Activated CD4-positive, alpha-beta T cell treated with anti-CD3 and anti-CD28 coated beads, Interleukin-2, amount 10 ng/mL, durations not matched to agents 24 days and 14 days (primary cell): ENCODE measurements at regions not wholly inside any gene's neighbourhood (a gene's known extent, or its start where the extent isn't known, plus 50 kb on each side); places are given as distances from the start of the nearest gene placed in this dataset.

Source experiments
- DNase-seq: peaks from one replicate; pipeline ENCODE4 v3.0.0; 2022
- H3K27ac Mint-ChIP-seq: one replicate; pipeline ENCODE4 v1.8.0; 2022; ENCODE audit warnings: mild to moderate bottlenecking, mixed read lengths
- H3K27me3 Mint-ChIP-seq: one replicate; pipeline ENCODE4 v1.8.0; 2022; ENCODE audit warnings: mixed read lengths
- H3K36me3 Mint-ChIP-seq: one replicate; pipeline ENCODE4 v1.8.0; 2022; ENCODE audit warnings: low read depth, mild to moderate bottlenecking, mixed read lengths
- H3K4me1 Mint-ChIP-seq: one replicate; pipeline ENCODE4 v1.8.0; 2021; ENCODE audit warnings: mixed read lengths
- H3K4me3 Mint-ChIP-seq: one replicate; pipeline ENCODE4 v1.8.0; 2022; ENCODE audit warnings: mild to moderate bottlenecking, moderate library complexity, mixed read lengths
- H3K9me3 Mint-ChIP-seq: one replicate; pipeline ENCODE4 v1.8.0; 2021; ENCODE audit warnings: mixed read lengths
- intact Hi-C: fragments of 100-400 bp; cut with micrococcal nuclease; formaldehyde crosslinking; loops from one replicate; pipeline ENCODE4 v1.15.1; 2023

DNA sequence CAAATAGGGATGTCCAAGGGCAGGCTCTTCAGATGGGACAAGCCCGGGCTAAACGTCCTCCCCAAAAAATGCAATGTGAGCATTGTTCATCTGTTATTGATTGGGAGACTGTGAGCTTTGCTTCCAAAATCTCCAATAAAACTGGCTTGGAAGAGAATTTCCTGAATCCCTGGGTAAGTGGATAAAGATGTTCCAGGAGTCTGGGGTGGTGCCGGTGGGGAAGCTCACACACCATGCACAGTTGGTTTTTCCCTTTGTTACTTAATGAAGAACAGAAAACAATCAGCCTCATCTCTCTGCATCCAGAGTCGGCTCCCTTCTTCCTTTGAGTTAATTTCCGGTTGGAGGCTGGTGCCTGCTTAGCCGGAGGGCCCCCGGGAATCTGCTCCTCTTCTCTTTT is 72.1 kb upstream of the ZBTB40 start:
- no peak overlapping the region for H3K27ac Mint-ChIP-seq
- no peak overlapping the region for H3K4me3 Mint-ChIP-seq
- peaks cover 3% of the 10 kb centered on the region for H3K27me3 Mint-ChIP-seq
- DNase-seq: no peak
- intact Hi-C loops: no loop called here
- no peaks in the 10 kb centered on the region for H3K36me3 Mint-ChIP-seq
- no peaks in the 10 kb centered on the region for H3K9me3 Mint-ChIP-seq
- no peaks in the 10 kb centered on the region for H3K4me1 Mint-ChIP-seq

GRCh38 chr1:22380024-22380785 is 71.4 kb upstream of the ZBTB40 start:
- H3K9me3 Mint-ChIP-seq: no peaks in the 10 kb centered on the region

DNA sequence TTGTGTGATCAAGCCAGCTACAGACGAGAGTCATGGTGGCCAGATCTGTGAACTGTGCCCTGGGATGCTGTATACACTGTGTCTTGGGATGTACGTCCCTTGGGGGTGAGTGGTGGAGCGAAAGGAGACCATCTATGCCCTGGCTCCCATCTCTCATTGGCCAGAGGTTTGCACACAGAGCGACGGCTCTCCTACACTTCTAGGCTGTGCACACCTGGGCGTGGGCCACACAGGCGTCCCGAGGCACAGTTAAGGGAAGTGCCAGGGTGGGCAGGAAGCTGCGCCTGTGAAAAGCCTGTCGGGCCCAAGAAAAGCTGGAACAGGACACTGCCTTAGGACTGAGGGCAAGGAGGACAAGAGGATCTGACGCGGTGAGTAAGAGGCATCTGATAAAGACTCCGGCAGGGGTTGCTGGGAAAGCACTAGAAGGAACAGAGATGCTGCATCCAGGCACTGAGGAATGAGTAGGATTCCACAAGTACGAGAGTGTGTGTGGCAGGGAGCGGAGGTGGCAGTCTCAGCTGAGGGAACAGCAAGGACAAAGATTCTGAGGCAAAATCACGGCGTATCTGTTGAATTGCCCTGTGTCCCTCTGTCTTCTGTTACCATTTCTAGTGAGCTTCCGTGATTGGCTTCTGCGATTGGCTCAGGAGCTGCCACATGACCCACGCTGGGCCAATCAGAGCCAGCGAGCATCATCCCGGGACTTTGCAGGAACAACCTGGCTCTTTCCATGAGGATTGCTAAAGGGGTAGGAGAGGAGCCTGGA is 67.9 kb upstream of the ZBTB40 start:
- Mint-ChIP-seq H3K27ac (no peak overlapping the region), H3K4me1 (no peaks in the 10 kb centered on the region)
- intact Hi-C loops: no loop called here

More at GRCh38 chr1:22380024-22380785, 71.4 kb upstream of the ZBTB40 start:
- peaks cover 3% of the 10 kb centered on the region for H3K27me3 Mint-ChIP-seq
- DNase-seq: no peak
- no peaks in the 10 kb centered on the region for H3K4me1 Mint-ChIP-seq
- intact Hi-C loops: no loop called here
- no peak overlapping the region for H3K4me3 Mint-ChIP-seq
- H3K27ac Mint-ChIP-seq: no peak overlapping the region
- no peaks in the 10 kb centered on the region for H3K36me3 Mint-ChIP-seq

GRCh38 chr1:22385537-22385936 is 66.1 kb upstream of the ZBTB40 start:
- no peak overlapping the region for H3K27ac Mint-ChIP-seq
- H3K27me3 Mint-ChIP-seq: peaks cover 4% of the 10 kb centered on the region
- no peaks in the 10 kb centered on the region for H3K36me3 Mint-ChIP-seq
- no peak overlapping the region for H3K4me3 Mint-ChIP-seq
- intact Hi-C loops: no loop called here
- H3K4me1 Mint-ChIP-seq: no peaks in the 10 kb centered on the region
- no peak for DNase-seq
- no peaks in the 10 kb centered on the region for H3K9me3 Mint-ChIP-seq

More for the DNA sequence above, 67.9 kb upstream of the ZBTB40 start:
- H3K27me3 Mint-ChIP-seq: peaks cover 6% of the 10 kb centered on the region
- H3K36me3 Mint-ChIP-seq: no peaks in the 10 kb centered on the region
- no peaks in the 10 kb centered on the region for H3K9me3 Mint-ChIP-seq
- H3K4me3 Mint-ChIP-seq: no peak overlapping the region
- no peak for DNase-seq

GRCh38 chr1:22386774-22387173 is 64.9 kb upstream of the ZBTB40 start:
- no peaks in the 10 kb centered on the region for H3K36me3 Mint-ChIP-seq
- no peak overlapping the region for H3K27ac Mint-ChIP-seq

GRCh38 chr1:22387919-22388580 is 63.6 kb upstream of the ZBTB40 start:
- H3K4me3 Mint-ChIP-seq: no peak overlapping the region
- no peaks in the 10 kb centered on the region for H3K9me3 Mint-ChIP-seq
- intact Hi-C loops: no loop called here
- H3K36me3 Mint-ChIP-seq: no peaks in the 10 kb centered on the region
- H3K27ac Mint-ChIP-seq: no peak overlapping the region
- DNase-seq: no peak
- no peaks in the 10 kb centered on the region for H3K4me1 Mint-ChIP-seq
- peaks cover 7% of the 10 kb centered on the region for H3K27me3 Mint-ChIP-seq

More at GRCh38 chr1:22386774-22387173, 64.9 kb upstream of the ZBTB40 start:
- intact Hi-C loops: no loop called here
- Mint-ChIP-seq H3K9me3 (no peaks in the 10 kb centered on the region), H3K27me3 (peaks cover 4% of the 10 kb centered on the region), H3K4me1 (no peaks in the 10 kb centered on the region), H3K4me3 (no peak overlapping the region)
- no peak for DNase-seq

DNA sequence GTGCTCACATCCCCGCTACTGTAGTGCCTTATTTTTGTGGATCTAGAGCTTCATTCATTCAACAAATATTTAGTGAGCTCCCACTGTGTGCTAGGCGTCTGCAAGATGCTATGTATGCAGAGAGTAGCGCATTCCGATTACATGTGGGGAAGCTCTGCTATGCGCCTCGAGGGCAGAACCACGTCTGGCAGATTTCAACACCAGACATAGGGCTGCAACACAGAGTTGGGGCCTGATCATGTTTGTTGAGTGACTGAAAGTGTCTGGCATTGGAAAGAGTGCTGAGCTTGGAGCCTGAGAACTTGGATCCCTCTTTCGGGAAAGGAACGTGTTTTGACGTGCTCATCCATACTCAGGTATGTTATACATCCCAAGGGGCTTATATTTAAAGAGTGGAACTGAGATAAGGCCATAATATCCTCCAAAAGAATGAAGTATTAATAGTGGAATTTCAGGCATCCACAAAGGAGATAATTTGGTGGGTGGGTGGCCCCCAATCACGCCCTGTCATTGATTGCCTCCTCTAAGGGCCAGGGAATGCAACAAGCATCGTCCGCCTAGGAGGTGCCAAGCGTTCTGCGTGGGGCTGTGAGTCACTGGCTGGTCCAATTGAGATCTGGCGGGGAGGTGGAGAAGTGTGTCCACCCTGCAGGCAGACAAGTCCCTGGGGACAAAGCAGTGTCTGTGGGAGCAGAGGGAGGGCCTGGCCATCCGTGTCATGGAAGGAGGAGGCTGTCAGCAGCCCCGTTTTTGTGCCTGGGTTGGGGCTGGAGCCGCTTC is 62.8 kb upstream of the ZBTB40 start:
- no peaks in the 10 kb centered on the region for H3K36me3 Mint-ChIP-seq
- no peak overlapping the region for H3K4me3 Mint-ChIP-seq
- no peaks in the 10 kb centered on the region for H3K4me1 Mint-ChIP-seq
- peaks cover 9% of the 10 kb centered on the region for H3K27me3 Mint-ChIP-seq
- intact Hi-C loops: no loop called here
- DNase-seq: no peak
- no peak overlapping the region for H3K27ac Mint-ChIP-seq
- H3K9me3 Mint-ChIP-seq: no peaks in the 10 kb centered on the region

DNA sequence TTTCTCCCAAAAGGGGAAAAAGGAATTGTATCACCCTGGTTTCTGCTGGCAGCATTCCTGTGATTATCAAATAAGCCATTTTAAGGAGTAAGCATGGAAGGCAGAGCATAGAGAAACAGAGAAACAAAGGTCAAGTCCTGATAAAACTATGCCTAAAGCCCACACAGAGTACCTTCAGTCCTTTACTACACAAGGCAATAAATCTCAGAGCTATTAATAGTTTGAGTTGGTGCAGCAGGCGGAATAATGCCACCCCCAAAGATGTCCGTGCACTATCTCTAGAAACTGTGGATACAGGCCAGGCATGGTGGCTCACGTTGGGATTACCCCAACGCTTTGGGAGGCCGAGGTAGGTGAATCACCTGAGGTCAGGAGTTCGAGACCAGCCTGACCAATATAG is 58.1 kb upstream of the ZBTB40 start:
- H3K9me3 Mint-ChIP-seq: no peaks in the 10 kb centered on the region
- no peaks in the 10 kb centered on the region for H3K4me1 Mint-ChIP-seq
- intact Hi-C loops: no loop called here
- H3K36me3 Mint-ChIP-seq: no peaks in the 10 kb centered on the region
- peaks cover 41% of the 10 kb centered on the region for H3K27me3 Mint-ChIP-seq
- no peak overlapping the region for H3K4me3 Mint-ChIP-seq
- H3K27ac Mint-ChIP-seq: no peak overlapping the region
- DNase-seq: no peak

DNA sequence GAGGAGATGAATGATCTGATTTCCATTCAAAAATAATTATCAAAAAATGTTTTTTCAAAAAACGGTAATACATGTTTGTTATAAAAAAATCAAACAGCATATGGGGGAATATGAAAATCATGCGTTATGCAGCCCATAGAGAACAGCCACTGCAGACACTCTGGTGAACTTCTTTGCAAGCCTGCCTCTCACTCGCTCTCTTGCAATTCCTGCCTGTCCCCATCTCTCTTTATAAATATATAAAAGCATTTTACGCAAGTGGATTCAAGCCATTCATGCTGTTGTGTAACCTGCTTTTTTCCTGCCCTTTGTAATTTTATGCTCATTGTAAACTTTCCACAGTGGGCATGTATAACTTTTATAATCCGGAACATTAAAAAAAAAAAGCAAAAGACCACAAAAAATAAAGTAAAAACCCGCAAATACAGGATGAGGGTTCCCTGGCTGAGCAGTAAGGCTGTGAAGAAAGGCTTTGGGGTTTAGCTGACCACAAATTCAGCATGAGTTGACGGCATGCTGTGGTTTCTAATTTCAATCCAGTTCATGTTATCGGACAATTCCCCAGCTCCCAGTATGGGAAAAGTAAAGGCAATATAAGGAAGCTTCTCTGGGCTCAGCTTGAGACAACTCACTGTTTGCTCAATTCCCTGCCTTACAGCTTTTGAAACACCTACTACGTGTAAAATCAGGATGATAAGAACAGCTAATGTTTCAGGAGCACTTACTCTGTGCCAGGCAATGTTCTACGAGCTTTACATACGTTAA is 52.8 kb upstream of the ZBTB40 start:
- no peak overlapping the region for H3K4me3 Mint-ChIP-seq
- no peaks in the 10 kb centered on the region for H3K36me3 Mint-ChIP-seq
- intact Hi-C loops: no loop called here
- H3K27ac Mint-ChIP-seq: no peak overlapping the region
- H3K9me3 Mint-ChIP-seq: no peaks in the 10 kb centered on the region
- H3K27me3 Mint-ChIP-seq: peaks cover 60% of the 10 kb centered on the region
- peak; percentile 59 for DNase-seq
- peaks cover 2% of the 10 kb centered on the region for H3K4me1 Mint-ChIP-seq

GRCh38 chr1:22399421-22400091 is 52.1 kb upstream of the ZBTB40 start:
- Mint-ChIP-seq H3K4me3 (no peak overlapping the region), H3K4me1 (peaks cover 2% of the 10 kb centered on the region), H3K9me3 (no peaks in the 10 kb centered on the region), H3K36me3 (no peaks in the 10 kb centered on the region), H3K27ac (no peak overlapping the region), H3K27me3 (peaks cover 62% of the 10 kb centered on the region)
- no peak for DNase-seq
- intact Hi-C loops: no loop called here
